Globus pallidus (tissue), 1 donor: ENCODE measurements at regions not wholly inside any gene's neighbourhood (a gene's known extent, or its start where the extent isn't known, plus 50 kb on each side); places are given as distances from the start of the nearest gene placed in this dataset.

Experiments used
- DNase-seq: peaks from one replicate; pipeline ENCODE4 v3.0.0-alpha.2; 2015; ENCODE audit warnings: low spot score

GRCh38 chr1:30291526-30291925 is 431.9 kb downstream of the MATN1 start:
- no peak for DNase-seq

DNA sequence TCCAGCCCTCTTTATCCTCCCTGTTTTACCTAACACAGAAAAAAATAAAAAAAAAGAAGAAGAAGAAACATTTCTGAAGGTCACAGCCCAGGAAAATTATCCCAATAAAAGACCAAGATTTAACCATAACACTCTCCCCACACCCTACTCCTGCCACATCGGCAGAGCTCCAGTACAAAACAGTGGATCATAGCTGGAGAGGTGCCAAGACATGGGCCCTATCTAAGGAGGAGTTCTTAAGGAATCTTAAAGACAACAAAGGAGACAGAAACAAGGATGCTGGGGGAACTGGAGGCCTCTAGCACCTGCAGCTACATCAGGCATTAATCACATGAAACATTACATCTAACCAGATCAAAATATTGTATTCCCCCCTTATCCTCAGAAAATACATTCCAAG is 432.8 kb downstream of the MATN1 start:
- DNase-seq, result no peak

DNA sequence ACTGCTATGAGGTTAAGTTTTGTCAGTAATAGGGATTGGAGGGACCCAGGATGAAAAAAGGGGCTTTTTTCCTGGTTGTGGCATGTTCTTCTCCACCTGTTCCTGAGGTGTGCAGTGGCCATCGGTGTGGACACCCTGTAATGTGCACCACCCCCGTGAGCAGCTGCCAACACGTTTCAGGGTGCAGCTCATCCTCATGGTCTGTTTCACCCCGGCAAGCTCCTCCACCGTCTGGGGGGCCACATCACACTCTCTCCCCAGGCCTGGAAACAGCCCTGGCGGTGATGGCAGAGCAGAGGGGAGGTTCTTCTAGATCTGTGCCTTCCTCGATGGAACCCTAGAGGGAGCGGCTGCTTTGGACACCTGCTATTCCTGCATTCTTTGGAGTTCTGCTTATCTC is 435.4 kb downstream of the MATN1 start:
- no peak for DNase-seq

GRCh38 chr1:30286988-30287839 is 436.2 kb downstream of the MATN1 start:
- DNase-seq, result no peak

- no peak for DNase-seq
Observed at GRCh38 chr1:30286241-30286987, 437.0 kb downstream of the MATN1 start.

- DNase-seq, result no peak
Observed at GRCh38 chr1:30285501-30285932, 437.9 kb downstream of the MATN1 start.

DNA sequence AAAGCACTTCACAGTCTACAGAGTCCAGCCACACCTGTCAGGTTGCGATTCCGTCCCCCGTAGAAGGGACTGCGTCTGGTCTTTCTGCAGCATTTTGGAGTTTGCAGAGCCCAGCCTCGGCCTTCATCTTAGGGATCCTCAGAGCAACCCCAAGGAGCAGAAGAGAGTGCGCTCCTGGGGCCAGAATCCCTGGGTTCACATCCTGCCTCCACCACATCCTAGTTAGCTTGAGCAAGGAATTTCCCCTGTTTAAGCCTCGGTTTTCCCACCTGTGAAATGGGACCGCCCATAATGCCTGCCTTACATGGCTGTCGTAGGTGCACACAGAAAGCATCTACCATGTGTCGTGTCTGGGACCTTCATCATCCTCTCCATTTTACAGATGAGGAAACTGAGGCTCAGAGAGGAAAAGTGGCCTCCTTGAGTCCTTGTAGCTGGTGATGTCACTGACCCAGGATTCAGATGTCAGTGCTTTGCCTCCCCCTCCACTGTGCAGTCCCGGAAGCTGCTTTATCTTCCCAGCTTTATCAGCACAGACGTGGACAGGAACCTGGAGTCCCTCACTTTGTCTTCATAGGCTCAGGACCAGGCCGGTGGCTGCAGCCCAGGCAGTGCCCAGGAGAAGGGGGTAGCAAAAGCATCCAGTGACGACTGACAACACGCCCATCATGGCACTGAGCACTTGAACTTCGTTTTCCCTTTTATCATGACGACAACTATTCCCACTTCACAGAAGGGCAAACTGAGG is 438.5 kb downstream of the MATN1 start:
- DNase-seq, result no peak

GRCh38 chr1:30284226-30284625 is 439.2 kb downstream of the MATN1 start:
- no peak for DNase-seq

GRCh38 chr1:30283199-30283962 is 440.0 kb downstream of the MATN1 start:
- DNase-seq, result no peak

- no peak for DNase-seq
Observed at GRCh38 chr1:30280572-30280971, 442.8 kb downstream of the MATN1 start.

DNA sequence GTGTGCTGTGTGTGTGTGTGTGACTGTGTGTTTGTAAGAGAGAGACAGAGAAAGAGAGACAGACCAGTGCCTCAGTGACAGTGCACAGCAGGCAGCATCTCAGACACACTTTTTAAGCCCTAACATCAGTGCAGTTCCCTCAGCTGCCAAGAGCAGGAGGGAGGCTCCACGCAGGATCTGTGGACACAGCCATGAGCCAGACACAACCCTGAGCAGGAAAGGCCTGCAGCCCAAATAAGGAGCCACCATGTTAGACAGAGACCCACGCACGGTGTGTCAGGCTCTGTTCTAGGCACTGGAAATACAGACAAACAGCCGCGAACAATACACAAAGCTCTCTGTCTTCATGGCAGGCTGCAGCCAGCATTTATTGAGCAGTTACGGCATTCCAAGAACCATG is 445.5 kb downstream of the MATN1 start:
- no peak for DNase-seq

DNA sequence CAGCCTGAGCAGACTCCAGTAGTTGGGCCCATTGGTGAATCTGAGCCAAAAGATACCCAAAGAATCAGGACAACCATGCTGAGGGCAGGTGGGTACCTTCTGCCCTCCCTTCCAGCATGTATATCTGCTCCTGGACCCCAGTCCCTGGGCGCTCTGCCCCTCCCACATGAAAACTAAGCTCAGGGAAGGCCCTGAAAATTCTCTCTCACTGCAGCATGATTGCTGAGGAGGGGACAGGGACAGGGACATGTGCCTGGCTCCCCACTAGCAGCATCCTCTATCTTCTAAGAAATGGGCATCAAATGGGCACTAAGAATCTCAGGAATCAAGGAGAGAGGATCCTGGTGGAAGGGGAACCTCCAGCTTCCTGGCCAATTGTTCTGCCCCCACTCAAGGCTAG is 446.0 kb downstream of the MATN1 start:
- DNase-seq, result no peak

DNA sequence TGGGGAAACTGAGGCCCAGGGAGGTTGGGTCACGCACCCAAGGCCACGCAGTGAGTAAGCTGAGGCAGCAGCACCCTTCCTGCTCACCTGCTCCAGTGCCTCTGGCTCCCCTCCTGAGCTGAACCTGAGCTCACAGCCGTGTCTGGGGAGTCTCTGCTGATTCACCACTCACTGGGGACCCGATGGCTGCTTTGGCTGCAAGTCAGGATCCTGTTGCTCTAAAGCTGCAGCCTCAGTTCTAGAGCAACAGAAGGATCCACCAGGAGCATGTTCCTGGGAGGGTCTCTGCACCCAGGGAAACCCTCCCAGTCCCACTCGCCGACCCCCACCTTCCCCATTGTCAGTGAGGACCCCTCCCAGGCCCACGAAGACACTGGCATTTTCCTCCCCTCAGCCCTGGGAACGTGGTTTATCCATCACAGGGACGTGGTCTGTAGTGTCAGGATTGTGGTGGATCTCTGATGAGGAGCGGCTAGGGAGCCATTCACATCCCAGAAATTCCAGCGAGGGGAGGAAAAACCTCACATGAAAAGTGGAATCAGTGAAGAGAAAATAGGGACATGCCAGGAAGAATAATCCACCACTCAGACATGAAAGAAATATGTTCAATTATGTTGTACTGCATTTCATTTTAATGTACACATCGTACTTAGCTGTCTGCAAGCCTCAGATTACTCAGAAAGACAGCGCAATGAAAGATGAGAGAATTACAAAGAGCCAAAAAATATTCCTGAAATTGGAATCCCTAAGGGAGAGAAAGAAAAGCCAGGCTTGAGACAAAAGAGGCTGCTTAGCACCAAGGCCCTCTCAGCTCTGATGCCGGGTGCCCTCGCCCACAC is 447.2 kb downstream of the MATN1 start:
- no peak for DNase-seq

DNA sequence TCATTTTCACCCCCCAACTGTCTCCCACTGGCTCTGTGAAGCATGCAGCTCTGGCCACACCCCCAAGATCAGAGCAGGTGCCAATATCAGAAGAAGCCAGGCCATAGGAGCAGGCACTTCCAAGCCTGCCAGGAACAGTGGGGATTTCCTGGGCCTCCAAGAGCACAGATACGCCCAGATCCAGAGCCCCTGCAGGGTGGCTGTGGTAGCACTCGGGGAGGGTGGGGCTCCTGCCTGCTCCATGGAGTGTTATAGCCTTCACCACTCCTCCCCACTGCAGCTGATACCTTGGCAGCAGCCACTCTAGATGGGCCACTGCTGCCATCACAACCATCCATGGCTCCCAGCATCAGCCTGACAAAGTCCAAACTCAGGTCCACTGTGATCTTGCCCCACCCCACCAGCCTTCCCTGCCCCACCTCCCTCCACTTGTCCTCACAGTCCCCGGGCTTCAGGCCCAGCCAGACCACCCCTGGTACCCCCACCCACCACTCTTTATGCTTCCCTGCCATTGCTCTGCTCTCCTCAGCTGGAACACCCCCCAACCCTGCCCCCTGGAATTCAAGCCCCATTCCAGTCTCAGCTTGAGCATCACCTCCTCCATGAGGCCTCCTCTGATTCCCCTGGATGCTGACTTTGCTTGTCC is 448.3 kb downstream of the MATN1 start:
- no peak for DNase-seq

DNA sequence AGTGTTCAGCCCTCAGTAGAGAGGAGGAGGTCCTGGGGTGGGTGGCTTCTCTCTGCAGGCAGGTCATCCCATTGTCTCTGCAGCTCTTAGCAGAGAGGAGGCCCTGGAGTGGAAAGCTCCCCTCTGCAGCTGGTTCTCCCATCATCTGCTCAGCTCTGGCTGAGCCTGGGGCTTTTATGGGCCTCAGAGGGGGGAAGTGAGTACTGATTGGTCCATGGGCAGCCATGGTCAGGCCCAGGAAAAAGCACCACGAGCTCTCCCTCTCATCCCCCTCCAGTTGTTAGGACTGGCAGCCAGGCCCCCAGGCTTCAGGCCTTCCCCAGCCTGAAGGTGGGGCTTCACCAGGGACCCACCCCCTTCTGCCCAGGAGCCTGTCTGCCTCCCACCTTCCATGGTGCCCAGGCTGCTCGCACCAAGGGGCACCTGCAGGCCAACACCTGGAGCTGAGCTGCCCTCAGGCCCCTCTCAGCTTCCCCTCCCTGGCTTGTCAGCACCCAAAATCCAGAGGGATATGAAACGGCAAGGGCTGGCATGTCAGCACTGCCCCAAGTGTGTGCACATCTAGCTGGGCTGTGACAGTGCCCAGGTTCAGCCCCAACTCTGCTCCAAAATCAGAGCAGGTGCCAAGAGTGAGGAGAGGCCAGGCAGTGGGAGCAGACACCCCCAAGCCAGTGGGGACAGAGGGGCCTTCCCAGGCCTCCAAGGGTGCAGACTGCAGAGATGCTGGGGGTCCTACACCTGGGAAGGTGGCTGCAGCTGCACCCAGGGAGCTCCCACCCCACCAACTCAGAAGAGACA is 449.0 kb downstream of the MATN1 start:
- DNase-seq, result no peak

DNA sequence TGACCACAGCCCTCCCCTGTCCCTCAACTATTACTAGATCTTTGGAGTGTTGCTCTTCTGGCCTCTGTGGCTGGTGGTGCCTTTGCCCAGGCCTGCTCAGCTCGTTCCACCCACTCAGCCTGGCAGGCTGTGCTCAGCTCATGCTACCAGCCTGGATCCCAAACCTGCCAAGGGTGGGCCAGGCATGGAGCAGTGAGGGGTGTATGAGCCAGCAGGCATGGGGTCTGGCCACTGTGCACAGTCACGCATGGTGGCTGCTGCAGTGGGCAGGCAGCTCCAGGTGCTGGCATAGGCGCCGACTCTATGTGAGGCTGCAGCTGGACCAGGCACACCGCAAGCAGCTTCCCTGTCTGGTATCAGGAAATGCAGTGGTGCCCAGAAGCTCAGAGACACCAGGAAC is 449.9 kb downstream of the MATN1 start:
- DNase-seq, result no peak

GRCh38 chr1:30273021-30273325 is 450.4 kb downstream of the MATN1 start:
- DNase-seq, result no peak

GRCh38 chr1:30272277-30273020 is 450.9 kb downstream of the MATN1 start:
- no peak for DNase-seq
